NCI-H510A (cell line): ENCODE measurements at regions not wholly inside any gene's neighbourhood (a gene's known extent, or its start where the extent isn't known, plus 50 kb on each side); places are given as distances from the start of the nearest gene placed in this dataset.

Experiments used
- DNase-seq: peaks from one replicate; lab custom pipeline; 2025; lab: John Stamatoyannopoulos, UW

GRCh38 chr1:193799948-193800690 is 613.7 kb upstream of the B3GALT2 start:
- DNase-seq, result no peak

GRCh38 chr1:193799371-193799770 is 613.0 kb upstream of the B3GALT2 start:
- no peak for DNase-seq

- no peak for DNase-seq
Measured at GRCh38 chr1:193794239-193794638, 607.8 kb upstream of the B3GALT2 start.

- no peak for DNase-seq
Measured at GRCh38 chr1:193791746-193792145, 605.3 kb upstream of the B3GALT2 start.

DNA sequence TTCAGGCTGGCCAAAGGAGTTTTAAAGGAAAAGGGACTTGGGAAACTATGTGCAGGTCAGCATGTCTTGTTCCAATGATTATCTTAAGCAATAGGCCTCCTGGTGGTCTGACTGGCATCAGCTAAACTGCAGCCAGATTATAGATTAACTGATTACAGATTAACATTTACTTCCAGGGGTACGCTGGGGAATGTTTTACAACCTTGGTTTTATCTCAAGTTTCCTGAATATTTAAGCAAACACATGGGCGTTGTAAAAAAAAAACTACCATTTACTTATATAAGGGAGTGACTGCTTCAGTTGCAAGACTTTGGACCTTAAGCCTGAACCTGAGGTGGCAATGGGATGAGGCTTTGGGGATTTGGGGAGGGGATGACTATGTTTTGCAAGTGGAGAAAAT is 600.6 kb upstream of the B3GALT2 start:
- no peak for DNase-seq

DNA sequence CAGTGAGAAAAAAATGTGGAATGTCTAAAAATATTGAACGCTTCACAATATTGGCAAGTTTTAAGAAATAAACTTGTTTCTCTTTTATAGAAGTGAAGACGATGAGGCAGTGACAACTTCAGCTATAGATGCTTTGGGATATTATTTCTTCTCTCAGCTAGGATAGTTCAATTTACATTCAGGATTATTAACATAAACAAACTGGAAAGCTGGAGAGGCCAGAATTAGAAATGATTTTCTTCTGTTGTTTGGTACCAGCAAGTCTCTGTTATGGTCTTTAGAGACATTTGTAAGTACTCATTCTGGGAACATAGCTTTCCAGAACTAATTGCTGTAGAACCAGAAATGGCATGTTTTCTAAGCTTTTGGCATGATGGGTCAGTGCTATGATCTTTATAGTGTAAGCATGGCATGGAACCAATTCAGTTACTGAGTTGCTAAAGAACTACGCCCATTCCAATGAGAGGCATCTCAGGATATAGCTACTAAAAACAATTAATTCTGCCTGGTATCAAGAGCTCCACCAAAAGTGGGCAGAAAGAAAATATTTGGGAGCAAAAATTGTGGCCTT is 599.5 kb upstream of the B3GALT2 start:
- no peak for DNase-seq

DNA sequence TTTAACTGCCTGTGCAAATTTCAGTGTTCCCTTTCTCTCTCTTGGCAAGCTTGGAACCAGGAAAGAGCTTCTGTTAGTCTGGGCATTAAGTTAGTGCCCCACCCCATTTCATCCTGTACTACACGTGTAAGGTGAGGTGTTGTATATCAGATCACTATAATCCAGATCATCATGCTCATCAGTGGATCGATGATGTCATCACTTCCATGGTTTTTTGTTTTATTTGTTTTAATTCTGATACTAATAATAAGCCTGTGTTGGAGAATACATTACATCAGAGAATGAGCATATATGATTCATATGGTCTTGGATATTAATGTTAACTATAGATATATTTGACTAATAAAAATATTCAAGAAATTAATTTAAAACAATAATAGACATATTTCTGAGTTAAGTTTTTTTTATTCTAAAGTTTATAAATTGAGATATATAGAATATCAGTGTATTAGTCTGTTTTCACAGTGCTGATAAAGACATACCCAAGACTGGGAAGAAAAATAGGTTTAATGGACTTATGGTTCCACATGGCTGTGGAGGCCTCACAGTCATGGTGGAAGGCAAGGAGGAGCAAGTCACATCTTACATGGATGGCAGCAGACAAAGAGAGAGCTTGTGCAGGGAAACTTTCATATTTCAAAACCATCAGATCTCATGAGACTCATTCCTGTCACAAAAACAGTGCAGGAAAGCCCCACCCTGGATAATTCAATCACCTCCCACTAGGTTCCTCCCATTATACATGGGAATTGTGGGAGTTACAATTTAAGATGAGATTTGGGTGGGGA is 588.3 kb upstream of the B3GALT2 start:
- DNase-seq, result no peak

- no peak for DNase-seq
Measured at GRCh38 chr1:193771596-193771995, 585.2 kb upstream of the B3GALT2 start.

GRCh38 chr1:193769651-193770050 is 583.2 kb upstream of the B3GALT2 start:
- DNase-seq, result no peak

DNA sequence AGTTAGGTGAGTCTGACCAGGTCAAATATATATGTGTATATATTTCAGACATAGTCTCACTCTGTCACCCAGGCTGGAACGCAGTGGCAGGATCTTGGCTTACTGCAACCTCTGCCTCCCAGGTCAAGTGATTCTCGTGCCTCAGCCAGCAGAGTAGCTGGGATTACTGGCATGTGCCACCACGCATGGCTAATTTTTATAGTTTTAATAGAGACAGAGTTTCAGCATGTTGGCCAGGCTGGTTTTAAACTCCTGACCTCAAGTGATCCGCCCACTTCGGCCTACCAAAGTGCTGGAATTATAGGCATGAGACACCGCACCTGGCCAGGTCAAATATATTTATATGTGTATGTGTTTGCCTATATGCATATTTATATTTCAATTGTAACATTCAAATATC is 581.5 kb upstream of the B3GALT2 start:
- DNase-seq, result no peak

- no peak for DNase-seq
Measured at GRCh38 chr1:193766329-193766728, 579.9 kb upstream of the B3GALT2 start.

DNA sequence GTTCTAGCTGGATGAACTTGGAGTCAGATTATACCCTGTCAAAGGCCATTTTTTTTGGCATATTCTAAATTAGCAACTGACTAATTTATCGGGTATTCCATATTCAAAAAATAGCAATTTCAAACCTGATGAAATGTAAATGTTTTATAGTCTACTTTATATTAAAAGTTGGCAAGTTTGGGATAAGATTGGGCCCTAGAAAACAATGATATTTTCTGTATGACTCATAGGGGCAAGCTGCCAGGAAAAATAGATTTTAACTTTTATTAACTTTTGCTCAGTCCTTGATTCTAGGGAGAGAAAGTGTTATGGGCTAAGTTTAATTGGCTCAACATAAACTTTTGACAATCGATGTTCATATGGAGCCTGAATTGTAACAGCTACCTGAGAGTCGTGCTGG is 576.9 kb upstream of the B3GALT2 start:
- DNase-seq, result no peak

- no peak for DNase-seq
Measured at GRCh38 chr1:193762236-193762635, 575.8 kb upstream of the B3GALT2 start.

DNA sequence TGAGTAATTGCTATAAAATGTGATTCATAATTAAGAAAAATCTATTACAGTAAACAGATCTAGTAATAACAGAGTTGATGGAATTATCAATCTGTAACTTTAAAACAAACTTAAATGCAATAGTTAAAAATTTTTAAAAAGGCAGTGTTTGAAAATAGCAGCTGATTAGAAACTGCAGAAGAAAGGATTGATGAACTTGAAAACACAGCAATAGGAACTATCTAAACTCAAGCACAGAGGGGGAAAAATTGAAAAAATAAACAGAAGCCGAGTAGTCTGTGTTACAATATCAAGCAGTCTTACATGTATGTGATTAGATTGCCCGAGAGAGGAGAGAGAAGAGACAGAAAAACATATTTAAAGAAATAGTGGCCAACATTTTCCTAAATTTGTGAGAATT is 569.0 kb upstream of the B3GALT2 start:
- no peak for DNase-seq

DNA sequence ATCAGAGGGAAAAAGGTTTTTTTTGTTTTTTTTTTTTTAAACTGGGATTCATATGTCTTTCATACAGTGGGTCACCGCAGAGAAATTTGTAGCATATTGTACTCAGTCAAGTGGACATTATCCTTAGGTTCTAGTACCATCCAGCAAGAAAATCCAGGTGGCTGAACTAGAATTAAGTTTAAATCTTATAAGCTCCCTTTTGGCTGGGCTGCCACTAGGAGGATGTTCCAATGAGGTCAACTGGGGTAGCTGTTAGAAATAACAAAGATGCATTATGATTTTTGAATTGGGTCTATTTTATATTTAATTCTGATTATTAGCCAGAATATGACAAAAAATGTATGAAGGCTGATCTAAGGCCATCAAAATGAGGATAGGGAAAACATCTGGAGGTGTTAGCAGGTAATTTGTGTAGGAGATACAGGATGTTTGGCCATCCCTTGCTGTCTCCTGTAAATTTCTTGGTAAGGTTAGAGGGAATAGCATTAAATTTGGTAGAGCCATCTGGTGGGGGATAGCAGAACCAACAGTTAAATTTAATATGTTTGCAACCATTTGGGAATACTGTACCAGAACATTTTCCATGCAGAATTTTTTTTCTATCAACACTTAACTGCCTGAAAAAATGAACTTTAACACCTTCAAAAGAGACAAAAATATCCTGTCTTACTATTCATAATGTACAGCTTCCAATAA is 568.5 kb upstream of the B3GALT2 start:
- no peak for DNase-seq

- DNase-seq, result no peak
Measured at GRCh38 chr1:193754151-193754550, 567.7 kb upstream of the B3GALT2 start.

- no peak for DNase-seq
Measured at GRCh38 chr1:193753038-193753756, 566.8 kb upstream of the B3GALT2 start.

GRCh38 chr1:193749868-193750267 is 563.5 kb upstream of the B3GALT2 start:
- DNase-seq, result no peak

- no peak for DNase-seq
Measured at GRCh38 chr1:193747579-193747978, 561.2 kb upstream of the B3GALT2 start.

DNA sequence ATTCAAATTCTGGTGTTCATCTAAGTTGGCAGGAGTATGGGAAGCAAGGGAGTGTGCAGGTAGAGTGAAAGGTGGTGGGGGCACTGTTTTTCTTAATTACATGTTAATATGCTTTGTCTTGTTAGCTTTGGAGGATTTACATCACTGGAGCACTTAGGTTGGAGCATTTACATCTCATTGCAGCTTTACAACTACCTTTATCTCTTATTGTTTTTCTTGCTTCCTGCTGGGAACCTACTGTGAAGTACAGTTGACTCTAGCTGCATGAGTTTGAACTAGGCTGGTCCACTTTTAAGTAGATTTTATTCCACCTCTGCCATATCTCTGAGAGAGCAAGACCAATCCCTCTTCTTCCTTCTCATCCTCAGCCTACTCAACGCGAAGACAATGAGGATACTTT is 554.8 kb upstream of the B3GALT2 start:
- DNase-seq, result no peak

GRCh38 chr1:193740762-193741161 is 554.3 kb upstream of the B3GALT2 start:
- DNase-seq, result no peak

- no peak for DNase-seq
Measured at GRCh38 chr1:193736507-193736906, 550.1 kb upstream of the B3GALT2 start.
